ENCODE measurements at regions not wholly inside any gene's neighbourhood (a gene's known extent, or its start where the extent isn't known, plus 50 kb on each side); places are given as distances from the start of the nearest gene placed in this dataset.

DNA sequence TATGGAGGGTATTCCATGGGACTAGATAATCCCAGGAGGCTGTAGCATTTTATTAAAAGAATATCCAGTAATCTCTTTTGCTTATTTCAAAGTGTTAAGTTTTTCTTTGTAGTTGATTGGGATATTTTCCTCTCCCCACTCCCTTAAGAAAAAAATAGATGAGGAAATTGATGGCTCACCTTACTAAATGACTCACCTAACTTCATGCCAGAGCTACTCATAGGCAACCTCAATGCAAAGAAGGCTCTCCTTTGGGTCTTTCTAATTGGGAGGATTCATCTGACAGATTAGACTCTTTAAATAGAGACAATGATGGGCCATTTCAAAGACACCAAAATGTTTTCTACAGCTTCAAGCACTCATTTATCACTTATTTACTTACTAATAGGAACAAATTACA lies 528.5 kb upstream of the BTBD3 start:
- DNase-seq (ENCODE audit: low read depth, low spot score), result no peak

DNA sequence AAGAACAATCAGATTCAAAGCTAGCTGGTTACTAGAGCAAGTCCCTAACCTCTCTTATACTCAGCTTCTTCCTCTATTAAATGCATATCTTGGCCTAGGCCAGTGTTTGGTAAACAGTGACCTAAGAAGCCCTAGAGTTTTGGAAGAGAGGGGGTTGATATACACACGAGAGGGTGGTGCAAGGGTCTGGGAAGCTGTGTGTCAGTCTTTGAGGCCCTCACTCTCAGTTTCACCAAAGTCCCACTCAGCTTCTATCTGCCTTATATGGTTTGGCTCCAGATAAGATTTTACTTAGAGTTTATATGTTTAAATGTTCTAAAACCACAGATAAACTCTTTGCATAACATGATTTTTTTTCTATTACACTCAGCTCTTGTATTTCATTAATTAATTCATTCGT lies 526.1 kb upstream of the BTBD3 start:
- DNase-seq (ENCODE audit: low read depth, low spot score), result no peak

DNA sequence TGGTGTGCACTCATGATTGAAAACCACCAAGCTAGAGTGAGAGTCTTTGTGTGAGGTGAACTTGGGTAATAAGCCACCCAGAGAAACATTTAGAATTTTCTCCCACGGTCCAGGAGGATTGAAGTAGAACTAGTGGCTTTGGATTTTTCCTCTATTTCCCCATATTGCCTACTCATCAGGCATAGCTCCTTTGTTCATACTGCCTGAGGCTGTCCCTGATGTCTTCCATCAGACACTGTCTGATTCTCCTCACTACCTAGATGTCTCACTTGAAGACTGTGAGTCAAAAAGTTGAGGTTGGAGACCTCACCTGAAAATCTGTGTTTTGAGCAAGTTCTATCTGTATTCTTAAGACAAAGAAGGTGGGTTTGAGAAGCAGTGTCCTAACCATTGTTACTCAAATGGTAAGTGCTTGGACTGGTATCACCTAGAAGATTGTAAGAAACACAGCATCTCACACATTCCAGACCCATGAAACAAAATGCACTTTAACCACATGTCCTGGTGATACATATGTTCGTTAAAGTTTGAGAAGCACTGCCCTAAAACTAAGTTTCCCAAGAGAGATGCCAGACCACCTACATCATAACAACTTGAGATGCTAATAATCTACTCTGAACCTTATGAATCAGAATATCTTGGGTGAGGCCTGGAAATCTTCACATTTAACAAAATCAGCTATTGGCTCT lies 523.4 kb upstream of the BTBD3 start:
- peak; percentile 62 for DNase-seq (ENCODE audit: low read depth, low spot score)

DNA sequence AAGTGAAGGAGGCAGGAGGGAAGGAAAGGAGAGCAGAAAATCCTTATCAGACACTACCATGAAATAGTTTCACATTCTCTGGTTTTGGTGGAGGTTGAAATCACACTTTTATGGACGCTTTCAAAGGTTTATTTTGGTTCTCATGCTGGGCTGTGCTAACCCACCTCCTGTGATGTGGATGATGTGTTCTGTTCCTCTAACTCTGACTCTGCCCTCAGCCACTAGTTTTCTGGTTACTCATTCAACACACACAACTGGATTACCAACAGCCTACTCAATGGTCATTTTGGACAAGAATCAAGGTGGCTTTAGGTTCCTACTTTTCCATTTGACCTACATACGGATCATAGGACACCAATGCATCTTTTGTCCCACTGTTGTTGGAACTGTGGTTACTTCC lies 522.1 kb upstream of the BTBD3 start:
- DNase-seq (ENCODE audit: low read depth, low spot score), result no peak

DNA sequence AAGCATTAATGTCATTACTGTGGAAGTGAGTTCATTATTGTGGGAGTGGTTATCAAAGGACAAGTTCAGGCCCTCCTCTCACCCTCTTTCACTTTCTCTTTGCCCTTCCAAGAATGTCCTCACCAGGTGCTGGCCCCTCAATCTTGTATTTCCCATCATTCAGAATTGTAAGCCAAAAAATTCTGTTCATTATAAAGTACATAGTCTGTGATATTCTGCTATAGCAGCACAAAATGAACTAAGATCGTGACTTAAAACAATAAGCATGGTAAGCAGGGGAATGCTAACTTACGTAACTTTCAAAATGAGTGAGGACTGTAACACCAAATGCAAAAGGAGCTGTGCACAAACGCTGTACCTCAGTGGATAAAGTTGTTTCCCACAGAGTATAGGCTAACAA lies 515.7 kb upstream of the BTBD3 start:
- no peak for DNase-seq (ENCODE audit: low read depth, low spot score)

DNA sequence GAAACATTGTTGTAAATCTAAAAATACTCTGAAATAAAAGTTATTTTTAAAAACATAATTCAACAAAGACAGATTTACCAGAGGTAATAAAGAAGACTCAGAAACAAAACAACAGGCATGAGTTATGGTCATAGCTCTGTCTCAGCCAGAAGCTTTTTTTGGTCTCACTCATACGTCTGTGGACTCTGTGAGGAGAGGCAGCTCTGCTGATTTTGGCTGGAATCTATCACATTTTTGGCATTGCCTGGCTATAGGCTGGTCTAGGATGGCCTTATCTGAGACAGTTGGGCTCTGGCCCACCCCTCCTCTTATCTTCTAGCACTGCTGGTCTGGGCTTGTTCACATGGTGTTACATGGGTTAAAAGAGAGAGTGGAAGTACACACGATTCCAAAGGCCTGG lies 514.0 kb upstream of the BTBD3 start:
- DNase-seq (ENCODE audit: low read depth, low spot score), result peak; percentile 46

DNA sequence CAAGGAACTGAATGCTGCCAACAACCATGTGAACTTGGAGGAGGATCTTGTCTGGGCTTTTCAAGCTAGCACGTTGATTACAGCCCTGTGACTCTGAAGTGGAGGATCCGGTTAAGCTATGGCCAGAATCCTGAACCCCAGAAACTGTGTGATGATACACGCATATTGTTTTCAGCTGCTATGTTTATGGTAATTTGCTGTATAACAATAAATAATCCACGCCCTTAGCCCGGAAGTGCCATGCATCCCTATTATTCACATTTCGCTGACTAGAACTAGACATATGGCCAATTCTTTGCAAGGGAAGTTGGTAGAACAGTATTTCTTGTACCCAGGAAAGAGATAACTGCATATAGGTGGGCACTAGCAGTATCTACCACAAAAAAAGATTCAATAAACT lies 510.8 kb upstream of the BTBD3 start:
- DNase-seq (ENCODE audit: low read depth, low spot score), result no peak

DNA sequence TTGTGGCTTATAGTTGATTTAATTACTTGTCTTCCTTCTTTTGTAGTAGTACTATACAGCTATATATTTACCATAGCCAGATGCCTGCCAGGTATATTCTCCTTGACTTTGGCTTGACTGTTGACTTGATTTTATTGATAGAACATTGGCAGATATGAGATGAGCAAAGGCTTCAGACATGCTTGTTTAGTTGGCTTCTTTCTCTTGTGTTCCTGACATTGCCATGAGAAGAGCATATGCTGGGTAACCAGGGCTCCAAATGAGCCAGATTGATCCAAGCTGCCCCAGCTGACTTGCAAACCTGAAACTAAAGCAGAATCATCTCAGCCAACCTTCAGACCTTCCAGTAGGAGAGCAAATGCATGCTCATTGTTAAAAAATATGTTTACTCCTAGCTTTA lies 508.1 kb upstream of the BTBD3 start:
- DNase-seq (ENCODE audit: low read depth, low spot score), result no peak

DNA sequence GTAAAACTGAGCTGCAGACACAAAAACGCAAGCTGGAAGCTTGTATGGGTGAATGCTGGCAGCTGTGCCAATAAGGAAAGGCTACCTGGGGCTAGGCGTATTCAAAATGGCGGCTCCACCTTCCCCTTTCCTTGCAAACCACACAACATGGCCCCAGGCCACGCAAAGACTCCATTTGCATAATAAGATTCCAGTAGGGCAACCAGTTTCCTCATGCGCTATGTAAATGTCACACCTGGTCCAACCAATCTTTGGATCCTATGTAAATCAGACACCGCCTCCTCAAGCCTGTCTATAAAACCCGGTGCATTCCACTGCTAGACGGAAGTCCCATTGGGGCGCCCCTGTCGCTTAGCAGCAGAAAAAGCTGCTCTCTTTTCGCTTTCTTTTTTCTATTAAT lies 505.9 kb upstream of the BTBD3 start:
- DNase-seq (ENCODE audit: low read depth, low spot score), result no peak

DNA sequence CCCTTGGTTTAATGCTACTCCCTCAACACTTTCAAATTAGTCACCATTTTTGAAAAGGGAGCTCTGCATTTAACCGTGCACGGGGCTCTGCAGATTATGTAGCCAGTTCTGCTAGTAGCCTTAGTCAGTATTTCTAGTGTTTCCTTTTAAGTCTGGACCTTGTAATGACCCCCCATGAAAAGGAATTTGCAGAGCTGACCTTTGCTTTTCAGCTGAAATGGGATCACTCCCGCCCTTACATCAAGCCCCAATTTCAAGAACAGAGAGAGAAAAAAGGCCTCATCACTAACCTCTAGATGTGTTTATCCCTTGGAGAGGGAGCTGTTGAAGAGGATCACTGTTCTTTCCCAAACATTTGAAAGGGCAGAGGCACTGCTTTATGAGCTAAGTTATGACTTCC lies 490.7 kb upstream of the BTBD3 start:
- DNase-seq (ENCODE audit: low read depth, low spot score), result no peak

DNA sequence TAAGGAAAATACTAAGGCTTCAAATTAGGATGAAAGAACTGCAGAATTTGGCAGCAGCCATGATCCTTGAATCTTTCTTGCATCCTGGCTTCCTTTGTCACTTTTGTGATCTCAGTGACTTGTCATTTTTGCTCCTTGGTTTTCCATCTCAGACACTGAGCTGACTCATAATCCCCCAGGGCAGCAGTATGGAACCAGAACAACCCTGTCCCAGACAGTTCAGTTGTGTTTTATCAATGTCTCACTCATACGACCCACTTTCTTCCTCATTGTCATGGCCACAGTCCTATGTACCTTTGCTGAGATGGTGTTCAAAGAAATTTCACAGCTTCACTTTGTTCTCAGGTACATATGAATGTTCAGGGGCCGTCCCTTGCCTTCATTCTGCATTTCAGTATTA lies 488.5 kb upstream of the BTBD3 start:
- DNase-seq (ENCODE audit: low read depth, low spot score), result no peak

DNA sequence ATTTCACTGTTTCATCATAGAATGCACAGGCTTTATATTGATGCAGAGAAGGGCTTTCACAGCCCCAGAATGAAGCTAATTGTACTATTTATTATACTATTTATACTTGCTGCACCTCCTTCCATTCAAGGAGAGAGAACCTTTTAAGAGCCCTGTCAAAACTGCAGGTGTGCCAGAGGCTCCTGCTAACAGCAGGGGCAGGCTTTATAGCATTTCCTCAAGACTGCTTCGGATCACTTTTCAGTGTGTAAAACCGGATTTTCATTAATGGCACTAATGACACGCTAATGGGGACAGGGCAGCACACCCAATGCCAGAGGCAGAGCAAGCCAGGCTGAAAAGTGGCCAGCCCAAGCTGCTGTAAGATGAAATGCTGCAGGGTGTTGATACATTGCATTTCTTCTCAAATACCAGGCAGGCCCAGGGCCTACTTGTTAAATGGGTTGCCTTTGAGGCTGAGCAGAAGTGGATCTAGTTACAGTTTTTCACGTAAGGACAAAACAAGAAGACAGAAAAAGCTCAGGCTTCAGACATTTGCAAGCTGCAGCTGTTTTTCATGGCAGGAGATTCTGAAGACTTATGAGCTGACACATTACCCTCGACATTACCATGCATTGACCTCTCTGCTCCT lies 487.7 kb upstream of the BTBD3 start:
- no peak for DNase-seq (ENCODE audit: low read depth, low spot score)

DNA sequence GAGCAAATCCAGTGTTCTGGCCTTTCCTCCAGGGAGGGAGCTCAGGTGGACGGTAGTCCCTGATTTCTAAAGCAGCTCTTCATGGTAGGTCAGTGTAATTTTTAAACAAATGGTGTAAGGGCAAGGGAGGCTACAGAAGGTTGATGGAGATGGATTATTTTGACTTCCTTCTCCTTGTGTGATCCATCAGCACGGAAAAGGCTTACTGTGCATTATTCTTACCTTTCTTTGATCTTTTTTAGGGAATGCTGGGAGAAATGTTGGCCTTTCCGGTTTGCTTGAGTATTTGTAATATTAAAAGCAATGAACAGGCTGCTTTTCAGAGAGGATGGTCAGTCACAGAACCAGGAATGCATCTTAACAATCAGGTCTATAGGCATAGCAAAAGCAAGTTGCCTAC lies 487.0 kb upstream of the BTBD3 start:
- no peak for DNase-seq (ENCODE audit: low read depth, low spot score)

DNA sequence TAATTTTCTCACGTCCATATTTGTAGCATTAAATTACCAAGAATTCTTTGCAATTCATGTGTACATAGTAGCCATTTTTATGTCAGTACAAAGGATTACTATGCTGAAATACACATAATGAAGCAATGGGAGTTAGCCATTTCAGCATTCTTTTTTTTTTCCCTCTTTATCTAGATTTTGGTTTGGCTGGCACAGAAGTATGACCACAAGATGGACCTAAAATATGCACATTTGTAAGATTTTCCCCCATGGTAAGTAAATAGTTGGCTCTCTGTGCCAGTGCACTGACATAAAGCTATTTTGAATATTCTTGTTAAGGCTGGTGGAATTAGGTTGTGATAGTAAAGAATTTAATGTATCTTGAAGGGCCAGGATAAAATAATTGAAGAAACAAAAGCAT lies 486.1 kb upstream of the BTBD3 start:
- DNase-seq (ENCODE audit: low read depth, low spot score), result peak; percentile 84

DNA sequence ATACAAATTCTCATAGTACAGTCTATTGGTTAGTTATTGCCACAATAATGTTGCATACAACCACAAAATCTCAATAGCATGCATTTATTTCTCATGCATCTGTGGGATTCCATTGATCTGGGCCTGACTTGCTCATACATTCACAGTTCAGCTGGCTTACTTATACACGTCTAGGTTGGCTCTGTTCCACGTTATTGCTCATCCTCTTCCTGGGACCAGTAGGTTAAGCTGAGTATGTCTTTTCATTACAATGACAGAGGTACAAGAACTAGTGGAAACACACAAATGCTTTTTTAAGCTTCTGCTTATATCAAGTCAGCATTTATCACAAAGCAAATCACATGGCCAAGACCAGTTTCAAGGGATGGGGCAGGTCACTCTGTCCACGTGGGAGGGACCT lies 485.3 kb upstream of the BTBD3 start:
- DNase-seq (ENCODE audit: low read depth, low spot score), result peak; percentile 54

DNA sequence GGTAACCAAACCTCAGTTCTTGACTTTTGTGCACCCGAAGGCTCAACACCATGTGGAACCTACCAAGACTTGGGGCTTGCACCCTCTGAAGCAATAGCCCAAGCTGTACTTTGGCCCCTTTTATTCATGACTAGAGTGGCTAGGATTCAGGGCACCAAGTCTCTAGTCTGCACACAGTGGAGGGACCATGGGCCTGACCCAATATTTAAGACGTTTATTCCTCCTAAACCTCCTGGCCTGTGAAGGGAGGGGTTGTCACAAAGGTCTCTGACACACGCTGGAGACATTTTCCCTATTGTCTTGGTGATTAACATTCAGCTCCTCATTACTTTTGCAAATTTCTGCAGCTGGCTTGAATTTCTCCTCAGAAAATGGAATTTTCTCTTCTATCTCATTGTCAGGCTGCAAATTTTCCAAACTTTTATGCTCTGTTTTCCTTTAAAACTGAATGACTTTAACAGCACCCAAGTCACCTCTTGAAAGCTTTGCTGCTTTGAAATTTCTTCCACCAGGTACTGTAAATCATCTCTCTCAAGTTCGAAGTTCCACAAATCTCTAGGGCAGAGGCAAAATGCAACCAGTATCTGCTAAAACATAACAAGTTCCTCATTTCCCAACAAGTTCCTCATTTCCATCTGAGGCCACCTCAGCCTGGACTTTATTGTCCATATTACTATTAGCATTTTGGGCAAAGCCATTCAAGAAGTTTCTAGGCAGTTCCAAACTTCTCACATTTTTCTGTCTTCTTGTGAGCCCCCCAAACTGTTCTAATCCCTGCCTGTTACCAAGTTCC lies 481.4 kb upstream of the BTBD3 start:
- no peak for DNase-seq (ENCODE audit: low read depth, low spot score)

DNA sequence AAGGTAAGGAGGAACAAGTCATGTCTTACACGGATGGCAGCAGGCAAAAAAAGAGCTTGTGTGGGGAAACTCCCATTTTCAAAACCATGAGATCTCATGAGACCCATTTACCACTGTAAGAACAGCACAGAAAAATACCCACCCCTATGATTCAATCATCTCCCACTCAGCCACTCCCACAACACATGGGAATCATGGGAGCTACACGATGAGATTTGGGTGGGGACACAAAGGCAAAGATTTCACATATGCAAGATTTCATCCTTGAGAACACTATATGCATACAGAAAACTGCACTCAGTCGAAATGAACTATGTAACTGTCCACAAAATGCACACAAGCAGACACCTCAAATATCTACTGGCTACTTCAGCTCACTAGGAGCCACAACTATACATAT lies 480.6 kb upstream of the BTBD3 start:
- no peak for DNase-seq (ENCODE audit: low read depth, low spot score)

DNA sequence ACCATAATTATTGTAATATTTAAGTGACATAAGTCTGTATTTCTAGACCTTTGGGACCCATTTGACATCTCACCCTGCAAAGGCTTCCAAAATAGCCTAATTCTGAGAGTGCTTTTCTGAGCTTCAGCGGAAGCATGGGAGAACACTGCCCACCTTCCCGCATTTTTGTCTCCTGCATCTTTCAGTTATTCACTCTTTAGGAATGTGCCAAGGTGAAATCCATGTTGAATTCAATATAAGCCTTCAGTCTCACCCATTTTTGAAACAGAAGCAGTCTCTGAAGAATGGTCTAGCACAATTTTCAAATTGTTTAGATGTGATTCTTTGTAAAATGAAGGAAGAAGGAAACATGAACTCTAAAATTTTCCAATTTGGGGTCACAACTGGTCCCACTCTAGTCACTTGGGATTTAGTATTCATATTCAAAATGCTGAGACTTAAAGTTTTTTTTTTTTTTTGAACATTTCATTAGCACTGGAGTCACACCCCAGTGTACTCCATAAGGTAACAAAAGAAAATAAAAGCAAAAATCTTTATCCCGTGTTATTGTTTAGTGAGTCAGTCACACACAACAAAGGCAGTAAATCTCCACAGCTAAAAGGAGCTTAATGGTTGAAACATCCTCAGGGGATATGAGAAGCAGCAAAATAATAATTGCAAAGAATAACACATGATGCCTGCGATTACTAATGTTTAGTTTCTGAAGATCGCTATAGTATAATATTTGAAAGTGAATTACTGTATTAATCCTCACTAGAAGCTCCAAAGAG lies 479.9 kb upstream of the BTBD3 start:
- DNase-seq (ENCODE audit: low read depth, low spot score), result no peak

DNA sequence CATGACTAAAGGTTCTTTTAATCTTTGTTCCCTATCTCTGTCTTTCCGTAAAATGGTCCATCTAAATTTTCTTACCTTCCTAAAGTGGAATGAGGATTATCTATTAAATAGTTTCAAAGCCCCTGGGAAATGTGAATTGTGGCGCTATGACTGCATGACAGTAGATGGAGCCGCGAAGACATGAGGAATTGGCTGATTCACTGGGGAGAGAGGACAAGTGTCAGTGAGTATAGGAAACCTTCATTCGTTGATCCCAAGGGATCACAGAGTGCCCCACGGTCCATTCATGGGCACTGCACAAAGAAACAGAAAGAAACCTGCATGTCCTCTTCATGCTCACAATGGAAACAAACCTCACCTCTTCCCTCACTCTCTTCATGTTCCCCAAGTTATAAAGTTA lies 479.3 kb upstream of the BTBD3 start:
- no peak for DNase-seq (ENCODE audit: low read depth, low spot score)

DNA sequence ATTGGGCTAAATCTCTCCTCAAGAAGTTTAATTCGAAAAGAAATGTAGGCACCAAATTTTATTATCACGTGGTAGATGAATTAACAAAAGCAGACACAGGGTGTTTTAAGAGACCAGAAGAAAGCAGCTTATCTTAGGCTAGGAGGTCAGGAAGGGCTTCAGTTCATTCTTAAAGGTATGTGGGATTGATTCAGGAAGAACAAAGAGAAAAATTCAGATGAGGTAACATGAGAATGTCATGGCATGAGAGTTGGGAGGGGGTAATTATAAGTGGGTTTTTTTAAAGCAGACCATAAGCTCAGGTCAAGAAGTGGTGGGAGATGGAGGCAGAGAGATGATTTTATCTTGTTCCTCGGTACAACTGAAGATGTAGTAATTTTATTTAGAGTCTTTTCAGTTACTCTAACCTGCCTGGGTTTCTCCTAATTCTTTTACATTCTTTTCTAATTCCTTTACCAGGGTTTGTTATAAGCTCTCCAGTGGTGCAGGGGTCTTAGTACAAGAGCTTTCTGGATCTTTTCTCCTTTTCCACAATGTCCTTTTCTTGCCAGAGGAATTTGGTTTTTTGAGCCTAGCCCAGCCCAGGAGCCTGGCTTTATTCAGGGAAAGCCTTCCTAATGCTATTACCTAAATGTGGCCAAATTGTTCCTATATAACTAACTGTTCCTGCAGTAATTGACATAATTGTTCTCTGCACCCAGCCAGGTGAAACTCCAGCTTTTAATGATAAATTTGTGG lies 474.1 kb upstream of the BTBD3 start:
- no peak for DNase-seq (ENCODE audit: low read depth, low spot score)

DNA sequence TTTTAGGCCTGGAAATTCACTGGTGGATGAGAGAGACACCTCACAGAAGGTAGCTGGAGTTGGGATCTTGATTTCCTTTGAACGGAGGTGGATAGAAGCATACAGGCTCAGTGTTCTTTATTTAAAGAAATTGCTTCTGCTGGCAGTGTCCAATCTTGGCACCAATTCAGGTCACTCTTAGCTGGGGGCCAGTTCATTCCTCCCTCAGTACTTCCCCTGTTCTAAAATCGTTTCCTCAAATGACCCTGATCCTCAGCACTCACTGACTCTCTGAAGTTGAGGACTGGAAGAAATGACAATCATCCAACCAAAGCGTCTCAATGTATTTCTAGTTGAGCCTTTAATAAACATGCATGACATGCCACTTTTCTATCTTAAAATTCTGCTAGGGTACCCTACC lies 472.5 kb upstream of the BTBD3 start:
- no peak for DNase-seq (ENCODE audit: low read depth, low spot score)

DNA sequence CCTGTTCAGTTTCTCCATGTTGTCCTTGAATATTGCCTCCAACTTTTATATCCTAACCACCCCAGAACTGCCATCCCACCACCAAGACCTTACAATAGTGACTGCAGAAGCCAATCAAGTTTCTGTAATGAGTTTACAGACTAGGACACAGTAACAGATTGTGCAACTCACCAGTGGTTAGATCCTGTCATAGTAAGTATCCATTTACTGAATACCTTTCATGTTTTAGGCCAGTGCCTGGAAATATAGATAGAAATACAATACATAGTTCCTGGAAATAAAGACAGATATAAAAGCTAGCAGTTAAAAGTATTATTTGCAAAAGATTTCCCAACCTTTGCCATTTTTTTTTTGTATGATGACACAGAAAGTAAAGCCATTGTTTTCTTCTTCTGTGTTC lies 471.8 kb upstream of the BTBD3 start:
- no peak for DNase-seq (ENCODE audit: low read depth, low spot score)

Measured in astrocyte of the hippocampus (primary cell).